HG02759 (cell line): ENCODE measurements at regions not wholly inside any gene's neighbourhood (a gene's known extent, or its start where the extent isn't known, plus 50 kb on each side); places are given as distances from the start of the nearest gene placed in this dataset.
"Not testable (repeated sequence)": the region's sequence is repeated elsewhere in the genome, so short reads cannot be mapped to it uniquely, and the experiment has no call there.

ENCODE experiments used
- ATAC-seq: cut with Tn5 transposase; IDR thresholded peaks from one replicate; pipeline ENCODE4 v1.9.1; 2021; ENCODE audit warnings: mild to moderate bottlenecking, moderate library complexity; ENCODE audit not compliant: unreplicated experiment

DNA sequence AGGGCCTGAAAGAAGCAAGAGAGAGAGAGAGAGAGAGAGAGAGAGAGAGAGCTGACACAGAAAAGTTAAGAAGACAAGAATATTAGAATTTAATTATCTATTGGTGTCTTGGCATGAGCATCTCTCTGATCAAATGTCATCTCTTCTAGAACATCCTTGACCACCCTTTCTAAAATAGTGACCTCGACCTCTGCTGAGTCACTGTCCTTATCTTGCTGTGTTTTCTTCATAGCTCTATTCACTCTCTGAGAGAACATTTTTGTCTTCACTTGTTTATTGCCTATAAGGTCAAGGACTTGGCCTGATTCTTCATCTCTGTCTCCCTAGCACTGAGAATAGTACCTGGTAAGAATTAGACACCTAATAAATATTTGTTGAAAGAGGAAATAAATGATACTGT lies 383.8 kb upstream of the RPS23 start:
- no peak for ATAC-seq

DNA sequence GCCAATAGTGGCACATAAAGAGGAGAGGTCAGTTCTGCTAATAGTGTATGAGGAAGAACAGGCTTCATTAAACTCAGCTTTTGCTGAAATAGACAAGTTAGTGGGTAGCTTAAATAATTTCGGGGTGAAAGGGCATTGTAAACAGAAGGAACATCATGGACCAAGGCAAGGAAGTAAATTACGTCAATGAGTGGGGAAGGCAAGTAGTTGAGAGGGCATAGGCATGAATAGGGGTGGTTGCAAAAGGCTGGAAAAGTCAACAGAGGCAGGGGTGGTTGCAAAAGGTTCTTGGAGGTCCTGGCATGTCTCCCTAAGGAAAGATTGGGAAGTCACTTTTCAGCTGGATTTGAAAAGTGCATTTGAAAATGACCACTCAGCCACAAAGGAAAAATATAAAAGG lies 383.3 kb upstream of the RPS23 start:
- no peak for ATAC-seq

DNA sequence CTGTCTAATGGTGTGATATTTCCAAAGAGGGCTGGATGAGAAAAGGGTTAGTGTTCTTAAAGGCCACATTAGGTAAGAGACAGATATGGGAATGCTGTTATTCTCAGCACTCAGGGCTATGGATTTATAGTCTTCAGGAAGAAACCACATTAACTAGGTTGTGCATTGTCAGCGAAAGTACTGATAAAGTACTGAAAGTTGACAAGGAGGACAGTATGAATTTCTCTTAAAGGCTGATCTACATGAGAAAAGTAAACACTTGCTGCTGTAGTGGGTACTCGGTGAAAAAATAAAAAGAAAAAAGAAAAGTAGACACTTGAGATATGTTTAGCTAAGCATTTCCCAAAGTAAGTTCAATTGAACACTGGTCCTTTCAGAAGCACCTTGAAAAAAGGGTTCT lies 381.0 kb upstream of the RPS23 start:
- no peak for ATAC-seq

DNA sequence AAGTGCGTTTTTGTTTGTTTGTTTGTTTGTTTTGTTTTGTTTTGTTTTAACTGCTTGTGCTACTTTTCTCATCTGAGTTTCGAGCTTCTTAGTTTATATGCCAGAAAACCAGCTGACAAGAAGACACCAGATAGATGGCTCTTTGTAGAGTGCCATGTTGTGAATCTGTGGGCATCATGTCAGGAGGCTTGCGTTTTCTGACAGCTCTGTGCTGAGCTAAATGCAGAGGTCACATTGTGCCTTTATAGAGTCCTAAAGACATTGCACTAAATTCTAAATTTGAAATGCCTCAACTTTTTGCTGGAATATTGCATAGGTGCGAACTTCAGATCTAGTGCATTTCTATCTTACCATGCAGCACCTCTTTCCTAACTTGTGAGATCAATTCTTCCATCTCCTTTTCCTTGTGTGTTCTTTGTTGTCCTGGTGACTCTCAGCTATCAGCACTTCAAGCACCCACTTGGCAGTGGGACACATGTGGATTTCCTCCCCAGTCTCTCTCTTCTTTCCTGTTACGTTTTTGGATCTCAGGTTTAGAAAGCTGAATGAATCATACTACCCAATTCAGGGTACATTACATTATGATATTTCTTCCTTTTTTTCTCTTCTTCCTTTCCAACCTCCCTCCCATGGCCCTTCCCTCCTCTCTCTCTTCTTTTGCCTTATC lies 379.0 kb upstream of the RPS23 start:
- no peak for ATAC-seq

DNA sequence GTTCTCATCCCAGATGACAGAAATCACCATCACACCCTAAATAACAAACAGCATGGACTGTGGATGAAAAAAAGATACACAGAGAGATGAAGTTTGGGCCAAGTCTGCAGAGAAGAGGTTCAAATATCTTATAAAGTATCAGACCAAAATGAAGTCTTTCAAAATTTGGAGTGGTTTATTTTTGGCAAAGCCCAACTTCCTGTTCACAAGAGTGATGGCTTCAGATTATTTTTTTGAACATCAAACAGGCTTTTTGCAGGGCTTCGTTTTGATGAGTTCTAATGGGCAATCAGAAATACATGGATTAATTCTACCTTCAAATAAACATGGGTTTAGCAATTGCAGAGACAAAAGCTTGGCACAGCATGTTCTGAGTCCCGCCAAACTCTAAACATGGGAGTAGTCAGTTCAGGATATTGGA lies 378.2 kb upstream of the RPS23 start:
- no peak for ATAC-seq

DNA sequence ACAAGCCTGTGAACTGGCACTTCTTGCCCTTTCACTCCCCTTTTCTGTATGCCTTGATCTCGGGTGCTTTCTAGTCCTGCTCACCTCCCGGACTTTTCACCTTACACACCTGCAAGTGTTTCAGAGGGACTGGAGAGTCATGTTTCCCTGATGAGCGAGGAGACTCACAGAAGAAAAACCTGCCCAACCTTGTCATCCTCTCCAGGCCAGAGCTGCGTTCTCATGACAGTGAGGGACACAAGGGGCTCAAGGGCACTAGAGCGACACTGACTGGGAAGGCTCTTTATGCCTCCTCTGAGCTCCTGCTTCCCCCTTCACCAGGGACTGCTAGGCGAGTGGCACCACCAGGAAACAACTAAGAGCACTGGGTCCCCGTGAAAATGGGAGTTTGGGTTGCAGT lies 376.9 kb upstream of the RPS23 start:
- ATAC-seq = no peak

DNA sequence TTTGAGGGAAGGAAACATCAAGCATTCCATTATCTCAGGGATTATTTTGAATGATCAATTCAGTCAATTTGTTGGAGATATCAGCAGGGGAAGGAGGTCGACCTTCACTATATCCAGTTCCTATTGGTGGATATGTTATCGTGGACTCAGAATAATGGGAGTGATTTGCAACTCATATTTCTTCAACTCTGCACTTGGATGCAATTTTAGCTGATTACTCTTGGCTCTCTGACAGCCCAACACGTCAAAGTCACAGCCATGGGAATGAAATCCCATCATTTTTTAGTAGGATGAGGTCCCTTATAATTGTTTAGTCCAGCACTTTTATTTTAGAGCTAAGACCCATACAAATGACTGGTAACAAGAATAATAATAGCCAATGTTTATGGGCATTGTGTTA lies 371.8 kb upstream of the RPS23 start:
- ATAC-seq = no peak

DNA sequence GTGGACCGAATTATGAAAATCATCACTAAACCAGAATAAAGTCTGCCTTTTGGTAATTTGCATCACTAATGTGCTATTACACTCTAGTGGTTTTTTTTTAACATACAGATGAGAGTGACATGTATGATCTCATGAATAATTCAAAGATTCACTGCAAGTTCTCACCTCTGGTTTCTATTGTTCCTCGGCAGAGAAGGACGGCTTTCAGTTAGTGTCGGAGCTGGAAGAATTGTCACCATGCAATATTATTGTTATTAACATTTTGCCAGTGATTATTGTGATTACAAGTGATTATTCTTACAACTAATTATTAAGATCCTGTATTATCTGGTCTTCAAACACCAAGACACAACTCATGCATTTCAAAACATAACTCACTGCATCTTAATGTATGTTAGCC lies 366.6 kb upstream of the RPS23 start:
- ATAC-seq = no peak

DNA sequence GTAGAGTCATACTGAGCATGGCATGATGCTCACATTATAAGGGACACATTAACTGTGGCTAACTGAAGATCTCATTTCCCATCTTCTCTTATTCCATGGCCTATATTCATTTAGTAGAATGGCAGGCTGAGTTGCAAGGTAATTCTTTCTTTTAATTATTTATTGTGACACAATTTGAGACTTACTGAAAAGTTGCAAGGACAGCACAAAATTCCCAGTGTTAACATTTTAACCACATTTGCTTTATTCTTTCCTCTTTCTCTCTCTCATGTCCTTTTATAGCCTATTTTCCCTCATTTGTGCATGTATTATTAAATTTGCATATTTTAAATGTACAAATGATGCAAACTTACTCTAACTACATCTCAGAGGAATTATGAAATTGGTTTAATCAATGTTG lies 366.1 kb upstream of the RPS23 start:
- no peak for ATAC-seq

DNA sequence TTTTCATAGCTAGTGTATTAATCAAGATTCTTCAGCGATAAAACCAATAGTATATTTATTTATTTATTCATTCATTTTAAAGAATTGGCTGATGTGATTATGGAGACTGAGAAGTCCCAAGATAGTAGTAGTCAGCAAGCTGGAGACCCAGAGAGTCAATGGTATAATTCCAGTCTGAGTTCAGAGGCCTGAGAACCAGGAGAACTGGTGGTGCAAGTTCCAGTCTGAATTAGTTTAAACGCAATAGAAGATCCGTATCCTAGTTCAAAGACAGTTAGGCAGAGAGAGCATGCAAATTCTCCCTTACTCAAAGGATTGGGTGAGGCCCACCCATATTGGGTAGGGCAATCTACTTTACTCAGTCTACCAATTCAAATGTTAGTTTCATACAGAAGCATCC lies 364.2 kb upstream of the RPS23 start:
- ATAC-seq = no peak

DNA sequence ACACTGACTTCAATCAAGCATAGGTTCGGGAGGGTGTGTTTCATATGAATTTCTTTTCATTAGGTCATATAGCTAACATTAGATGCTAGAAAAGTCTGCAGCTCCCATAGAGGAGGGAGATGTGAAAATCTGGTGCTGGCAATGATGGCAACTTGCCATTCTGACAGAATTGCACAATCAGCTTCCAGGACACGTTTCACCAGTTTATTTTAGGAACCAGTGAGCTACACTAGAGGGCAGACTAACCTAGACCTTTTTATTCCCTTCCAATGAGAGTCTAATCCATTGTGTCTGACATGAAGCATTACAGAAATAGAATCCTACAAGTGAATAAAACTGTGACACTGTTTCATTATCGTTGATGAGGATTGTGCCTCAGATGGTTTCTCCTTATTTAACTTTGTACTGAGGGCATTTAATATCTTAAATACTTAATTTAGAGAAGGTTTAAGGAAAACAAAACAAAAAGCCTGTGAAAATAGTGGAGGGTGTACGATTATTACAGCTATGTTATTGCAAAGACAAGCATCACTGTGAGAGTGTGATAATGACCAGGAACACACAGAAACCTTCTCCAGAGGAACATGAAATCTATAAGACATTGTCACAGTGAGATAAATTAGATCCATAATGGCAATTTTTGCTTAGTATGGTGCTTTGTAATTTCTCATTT lies 363.3 kb upstream of the RPS23 start:
- ATAC-seq = peak; percentile 77

DNA sequence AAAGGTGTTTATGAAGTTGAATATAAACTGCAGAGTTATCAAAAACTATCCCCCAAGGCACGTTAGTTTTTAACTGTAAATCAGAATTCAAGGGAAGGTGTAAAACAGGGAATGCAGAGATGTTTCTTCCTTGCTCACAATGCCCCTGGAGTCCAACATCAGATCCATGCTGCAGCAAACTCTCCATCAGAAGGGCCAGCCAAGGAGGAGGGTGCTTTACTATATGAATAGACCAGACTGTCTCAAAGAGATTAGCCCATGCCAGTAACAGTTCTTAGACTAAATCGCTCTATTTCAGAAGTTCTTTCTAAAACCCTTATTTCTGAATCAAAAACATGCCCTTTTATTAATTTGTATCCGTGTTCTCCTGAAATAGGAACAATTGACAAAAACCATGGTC lies 362.8 kb upstream of the RPS23 start:
- no peak for ATAC-seq

DNA sequence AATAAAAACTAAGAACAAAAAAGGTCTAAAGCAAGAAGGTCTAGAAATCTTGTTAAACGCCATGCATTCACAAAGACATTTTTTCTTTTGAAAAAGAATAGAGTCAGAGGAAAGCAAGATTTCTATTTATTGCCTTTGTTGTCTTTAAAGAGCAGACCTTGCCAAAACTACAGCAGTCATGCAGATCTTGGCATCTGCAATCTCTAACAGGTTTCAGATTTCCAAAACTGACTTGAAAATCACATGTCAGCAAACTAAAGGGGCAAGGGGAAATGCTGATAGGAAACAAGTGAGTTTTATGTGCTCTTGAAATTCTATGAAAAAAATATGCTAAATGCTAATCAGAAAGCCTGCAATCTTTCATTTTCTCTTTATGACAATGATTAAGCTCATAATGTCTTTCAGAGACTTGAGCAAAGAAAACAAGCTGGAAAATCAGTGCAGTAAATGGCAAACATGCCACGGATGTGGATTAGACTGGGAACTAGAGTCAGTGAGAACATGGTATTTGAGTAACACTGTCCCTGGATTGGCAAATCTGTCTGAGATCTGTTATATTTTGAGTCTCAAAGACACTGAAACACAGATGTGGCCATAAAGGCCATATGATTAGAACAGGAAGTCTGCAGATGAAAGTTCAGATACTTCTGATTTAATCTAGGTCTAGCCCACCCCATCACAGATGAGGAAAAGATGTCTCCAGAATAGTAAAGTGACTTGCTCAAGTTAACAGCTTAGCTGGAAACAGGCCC lies 361.4 kb upstream of the RPS23 start:
- ATAC-seq = no peak

DNA sequence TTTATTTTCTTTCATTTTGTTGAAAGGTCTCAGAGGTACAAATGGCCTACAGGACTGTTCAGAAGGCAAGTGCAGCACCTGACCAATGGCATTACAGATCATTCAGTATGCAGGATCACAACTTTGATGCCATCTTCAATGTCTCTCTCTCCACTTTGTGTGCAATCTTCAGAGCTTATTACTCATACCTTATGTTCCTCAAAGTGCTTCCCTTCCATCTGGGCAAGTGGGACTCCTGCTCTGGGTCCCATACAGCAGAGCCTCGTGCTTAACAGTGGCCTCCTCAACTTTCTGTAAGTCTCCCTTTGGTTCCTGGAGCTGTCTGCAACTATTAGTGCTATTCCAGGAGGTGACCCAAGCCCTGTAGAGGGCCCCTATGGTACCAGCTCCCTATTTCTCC lies 358.4 kb upstream of the RPS23 start:
- ATAC-seq = no peak

DNA sequence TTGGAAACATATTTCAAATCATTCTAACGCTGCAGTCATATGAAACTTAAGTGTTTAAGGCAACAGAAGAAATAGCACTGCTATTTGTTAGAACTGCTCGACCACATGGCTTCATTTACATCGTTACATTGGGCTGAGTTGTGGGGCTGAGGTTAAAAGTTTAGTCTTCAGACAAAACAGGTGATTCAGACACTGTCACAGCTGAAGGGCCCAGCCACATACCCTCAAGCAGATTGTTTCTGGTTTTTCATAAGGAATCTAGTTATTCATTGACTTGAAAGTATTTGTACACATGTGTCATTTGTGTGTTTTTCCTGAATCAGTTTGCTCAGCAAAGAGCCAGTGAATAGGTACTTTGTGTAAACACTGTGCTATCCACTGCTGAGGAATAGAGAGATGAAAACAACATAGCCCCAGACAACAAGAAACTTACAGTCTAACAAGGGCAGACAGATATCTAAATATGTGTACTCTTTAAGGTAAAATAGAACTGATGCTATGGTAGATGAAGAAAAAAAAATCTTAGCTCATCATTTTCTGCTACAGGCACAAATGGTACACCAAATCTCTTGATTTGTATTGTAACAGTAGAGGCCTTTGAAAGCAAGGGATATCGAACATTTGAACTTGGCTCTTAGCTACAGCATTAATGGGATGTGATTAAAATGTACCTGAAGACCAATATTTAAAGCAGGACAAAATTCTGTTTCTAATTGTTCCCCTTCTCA lies 357.6 kb upstream of the RPS23 start:
- ATAC-seq = no peak

DNA sequence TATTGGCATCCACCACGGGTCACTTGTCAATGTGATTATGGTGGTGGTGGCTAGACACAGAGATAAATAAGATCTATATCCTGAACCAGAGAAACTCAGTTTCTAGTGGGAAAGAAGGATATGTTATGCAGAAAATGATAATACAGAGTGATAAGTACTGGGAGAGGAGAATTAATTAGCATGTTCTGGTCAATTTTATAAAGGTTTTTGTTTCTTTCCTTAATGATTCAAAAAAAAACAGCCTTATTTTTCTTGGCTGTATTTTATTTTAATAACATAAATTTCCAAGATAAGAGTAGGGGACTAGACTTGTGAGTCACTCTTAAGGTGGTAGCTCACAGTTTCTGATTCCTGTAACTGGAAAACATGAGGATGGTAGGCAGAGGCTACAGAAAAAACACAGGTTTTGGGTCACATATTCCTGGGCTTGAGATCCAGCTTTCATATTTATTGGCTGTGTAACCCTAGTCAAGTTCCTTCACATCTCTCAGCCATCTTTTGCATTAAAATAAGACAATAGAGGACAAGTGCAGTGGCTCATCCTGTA lies 350.3 kb upstream of the RPS23 start:
- no peak for ATAC-seq

DNA sequence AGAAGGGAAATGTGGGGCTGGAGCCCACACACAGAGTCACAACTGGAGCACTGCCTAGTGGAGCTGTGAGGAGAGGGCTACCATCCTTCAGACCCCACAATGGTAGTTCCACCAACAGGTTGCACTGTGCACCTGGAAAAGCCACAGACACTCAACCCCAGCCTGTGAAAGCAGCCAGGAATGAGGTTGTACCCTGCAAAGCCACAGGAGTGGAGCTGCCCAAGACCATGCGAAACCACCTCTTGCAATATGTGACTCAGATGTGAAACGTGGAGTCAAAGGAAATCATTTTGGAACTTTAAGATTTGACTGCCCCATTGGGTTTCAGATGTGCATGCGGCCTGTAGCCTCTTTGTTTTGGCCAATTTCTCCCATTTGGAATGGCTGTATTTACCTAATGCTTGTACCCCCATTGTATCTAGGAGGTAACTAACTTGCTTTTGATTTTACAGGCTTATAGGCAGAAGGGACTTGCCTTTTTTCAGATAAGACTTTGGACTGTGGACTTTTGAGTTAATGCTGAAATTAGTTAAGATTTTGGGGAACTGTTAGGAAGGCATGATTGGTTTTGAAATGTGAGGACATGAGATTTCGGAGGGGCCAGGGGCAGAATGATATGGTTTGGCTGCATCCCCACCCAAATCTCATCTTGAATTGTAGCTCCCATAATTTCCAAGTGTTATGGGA lies 348.9 kb upstream of the RPS23 start:
- not testable (repeated sequence) for ATAC-seq

DNA sequence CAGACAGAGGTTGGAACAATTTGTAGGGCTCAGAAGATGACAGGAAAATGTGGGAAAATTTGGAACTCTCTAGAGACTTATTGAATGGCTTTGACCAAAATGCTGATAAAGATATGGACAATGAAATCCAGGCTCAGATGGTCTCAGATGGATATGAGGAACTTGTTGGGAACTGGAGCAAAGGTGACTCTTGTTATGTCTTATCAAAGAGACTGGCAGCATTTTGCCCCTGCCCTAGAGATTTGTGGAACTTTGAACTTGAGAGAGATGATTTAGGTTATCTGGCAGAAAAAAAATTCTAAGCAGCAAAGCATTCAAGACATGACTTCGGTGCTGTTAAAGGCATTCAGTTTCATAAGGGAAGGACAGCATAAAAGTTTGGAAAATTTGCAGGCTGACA lies 347.9 kb upstream of the RPS23 start:
- not testable (repeated sequence) for ATAC-seq

DNA sequence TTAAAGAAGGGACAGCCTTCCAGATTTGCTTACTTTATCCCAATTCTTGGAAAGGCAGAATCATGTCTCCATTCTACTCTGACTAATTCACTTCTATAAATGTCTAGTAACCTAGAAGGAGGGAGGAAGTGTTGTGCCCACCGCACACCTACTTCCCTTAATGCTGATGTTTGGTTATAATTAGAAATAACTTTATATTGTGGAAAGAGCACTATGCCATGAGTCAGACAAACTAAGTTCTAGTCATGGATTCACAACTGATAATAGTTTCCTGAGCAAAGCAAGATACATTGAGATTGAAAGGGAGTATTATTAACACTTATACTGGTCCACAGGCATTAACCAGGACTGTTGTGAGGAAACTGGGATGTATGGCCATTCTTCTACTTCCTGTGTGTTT lies 345.9 kb upstream of the RPS23 start:
- ATAC-seq = no peak

DNA sequence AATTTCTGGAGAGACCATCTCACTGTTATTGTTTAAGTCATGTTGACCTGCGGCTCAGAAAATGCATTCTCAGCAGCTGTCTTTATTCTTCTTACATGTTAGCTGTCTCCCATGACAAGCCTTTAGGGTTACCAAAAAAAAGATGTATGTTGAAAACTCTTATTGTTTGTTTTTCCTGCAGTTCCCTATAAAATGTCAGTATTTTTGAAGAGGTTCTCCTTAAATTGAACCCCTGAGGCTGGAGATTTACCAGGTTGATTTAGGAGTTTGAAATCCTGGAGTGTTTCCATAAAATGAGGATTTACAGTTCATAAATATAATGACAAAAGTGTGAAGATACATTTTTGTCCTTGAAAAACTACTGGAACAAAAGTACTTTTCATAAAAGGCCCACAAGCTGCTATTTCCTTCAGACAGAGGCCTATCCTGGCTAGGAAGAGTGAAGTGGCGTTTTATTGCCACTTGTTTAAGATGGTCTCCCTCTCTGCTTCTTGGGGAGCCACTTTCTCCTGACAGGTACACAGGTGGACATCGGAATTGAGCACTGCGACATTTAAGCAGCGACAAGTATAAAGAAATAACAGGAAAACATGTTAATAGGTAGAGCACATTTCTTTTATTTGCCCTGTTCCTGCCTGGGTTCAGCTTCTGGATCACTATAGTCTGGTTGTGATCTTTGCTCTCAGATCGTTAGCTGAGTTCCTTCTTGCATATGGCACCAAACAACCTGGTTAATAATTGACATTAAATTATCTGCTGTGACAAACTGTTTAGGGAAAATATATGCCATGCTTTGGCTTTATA lies 344.8 kb upstream of the RPS23 start:
- no peak for ATAC-seq
